Esophagus squamous epithelium (tissue), 5 donors: ENCODE measurements at regions not wholly inside any gene's neighbourhood (a gene's known extent, or its start where the extent isn't known, plus 50 kb on each side); places are given as distances from the start of the nearest gene placed in this dataset.

Experiments
- DNase-seq: peaks from one replicate; lab custom pipeline; 2025; lab: John Stamatoyannopoulos, UW
- H3K27ac ChIP-seq, 4 donors: fragments of 200-600 bp; sonication (generic); one replicate each; pipeline ENCODE4 v1.5.1; 2016 to 2019; ENCODE audit warnings: mild to moderate bottlenecking in 1 of 4
- H3K27me3 ChIP-seq, 4 donors: fragments of 200-600 bp; sonication (generic); 1 replicate in 3 of 4; 2 replicates in 1 of 4; pipeline versions ENCODE4 v1.5.1 to v1.6.0; 2017 to 2021; ENCODE audit warnings: antibody characterized with exemption in 1 of 4
- H3K36me3 ChIP-seq, 3 donors: fragments of 200-600 bp; sonication (generic); one replicate each; pipeline ENCODE4 v1.5.1; 2016 to 2019
- H3K4me1 ChIP-seq, 3 donors: fragments of 200-600 bp; sonication (generic); one replicate each; pipeline ENCODE4 v1.5.1; 2017 to 2019
- H3K4me3 ChIP-seq, 4 donors: fragments of 200-600 bp; sonication (generic); 1 replicate in 3 of 4; 2 replicates in 1 of 4; pipeline ENCODE4 v1.5.1; 2016 to 2019; ENCODE audit warnings: mild to moderate bottlenecking in 2 of 4, moderate library complexity in 1 of 4
- H3K9me3 ChIP-seq, 3 donors: fragments of 200-600 bp; sonication (generic); one replicate each; pipeline ENCODE4 v1.5.1; 2016 to 2019
- CTCF ChIP-seq, 6 experiments: fragments of 450-650 bp in 4 of 6; fragments of 200-600 bp in 2 of 6; sonication (generic) in 2 of 6; IDR thresholded peaks; one replicate each; pipeline ENCODE4 v1.5.1; 2016 to 2019; ENCODE audit warnings: antibody characterized with exemption in 6 of 6, mild to moderate bottlenecking in 4 of 6, moderate library complexity in 4 of 6
- POLR2A ChIP-seq, 4 donors: fragments of 450-650 bp; IDR thresholded peaks; one replicate each; pipeline ENCODE4 v1.6.1; 2017; ENCODE audit warnings: antibody characterized with exemption in 4 of 4, mild to moderate bottlenecking in 4 of 4, moderate library complexity in 3 of 4
- WGBS, 2 donors: methylation state at CpG; one replicate each; pipeline ENCODE4 v1.1.5; 2018; 5-methylcytosine and 5-hydroxymethylcytosine counted together
- intact Hi-C: fragments of 100-400 bp; cut with DNase I; formaldehyde crosslinking; loops from one replicate; pipeline ENCODE4 v1.15.0; 2022
- donor health status: DM: yes; HTN: yes; CAD: no.

GRCh38 chr9:81088341-81088740 lies 601.0 kb downstream of the TLE1 start:
- TF ChIP-seq CTCF (IDR thresholded peaks at IDR 0.05), result no peak
- no peak for TF ChIP-seq POLR2A (IDR thresholded peaks at IDR 0.05)
- no peaks in the 10 kb centered on the region for H3K36me3 ChIP-seq
- H3K27ac ChIP-seq, result no peak overlapping the region
- H3K4me1 ChIP-seq, result peaks cover 0 to 10% (median 0%) of the 10 kb centered on the region in 3 donors
- 85 to 88% methylated on average over 2 of the region's 2 CpGs for WGBS, 2 donors
- H3K27me3 ChIP-seq, result no peaks in the 10 kb centered on the region
- peaks cover 0 to 5% (median 0%) of the 10 kb centered on the region in 3 donors for H3K9me3 ChIP-seq
- H3K4me3 ChIP-seq, result no peak overlapping the region
- no peak for DNase-seq
- intact Hi-C loops, result no loop called here

GRCh38 chr9:81086416-81086815 lies 602.9 kb downstream of the TLE1 start:
- Histone ChIP-seq H3K36me3 (no peaks in the 10 kb centered on the region), H3K4me3 (no peak overlapping the region), H3K27me3 (no peaks in the 10 kb centered on the region), H3K9me3 (no peaks in the 10 kb centered on the region), H3K4me1 (peaks cover 0 to 23% (median 0%) of the 10 kb centered on the region in 3 donors), H3K27ac (no peak overlapping the region)
- 59 to 84% methylated on average over 3 of the region's 3 CpGs for WGBS, 2 donors
- intact Hi-C loops, result no loop called here
- no peak for DNase-seq
- no peak for TF ChIP-seq POLR2A (IDR thresholded peaks at IDR 0.05)
- no peak for TF ChIP-seq CTCF (IDR thresholded peaks at IDR 0.05)

- TF ChIP-seq POLR2A (IDR thresholded peaks at IDR 0.05) (no peak), CTCF (IDR thresholded peaks at IDR 0.05) (no peak)
- WGBS, 2 donors, result 51 to 57% methylated on average over 3 of the region's 3 CpGs
- Histone ChIP-seq H3K9me3 (no peaks in the 10 kb centered on the region), H3K36me3 (no peaks in the 10 kb centered on the region), H3K27me3 (no peaks in the 10 kb centered on the region), H3K4me3 (no peak overlapping the region), H3K27ac (no peak overlapping the region), H3K4me1 (peaks cover 0 to 23% (median 0%) of the 10 kb centered on the region in 3 donors)
- DNase-seq, result no peak
- intact Hi-C loops, result no loop called here
These were observed 605.4 kb downstream of the TLE1 start for GRCh38 chr9:81083854-81084512.

GRCh38 chr9:81083067-81083466 lies 606.3 kb downstream of the TLE1 start:
- TF ChIP-seq POLR2A (IDR thresholded peaks at IDR 0.05) (no peak), CTCF (IDR thresholded peaks at IDR 0.05) (peak in 1 of 6 experiments; percentile 4)
- H3K9me3 ChIP-seq, result no peaks in the 10 kb centered on the region
- H3K4me1 ChIP-seq, result peaks cover 0 to 23% (median 0%) of the 10 kb centered on the region in 3 donors
- WGBS, 2 donors, result 40 to 51% methylated on average over 4 of the region's 4 CpGs
- no peak overlapping the region for H3K27ac ChIP-seq
- no peaks in the 10 kb centered on the region for H3K36me3 ChIP-seq
- intact Hi-C loops, result no loop called here
- no peaks in the 10 kb centered on the region for H3K27me3 ChIP-seq
- H3K4me3 ChIP-seq, result no peak overlapping the region
- no peak for DNase-seq

GRCh38 chr9:81082221-81082620 lies 607.1 kb downstream of the TLE1 start:
- H3K27me3 ChIP-seq, result no peaks in the 10 kb centered on the region
- no peak overlapping the region for H3K27ac ChIP-seq
- intact Hi-C loops, result no loop called here
- no peak overlapping the region for H3K4me3 ChIP-seq
- DNase-seq, result no peak
- H3K4me1 ChIP-seq, result peaks cover 0 to 23% (median 0%) of the 10 kb centered on the region in 3 donors
- H3K36me3 ChIP-seq, result no peaks in the 10 kb centered on the region
- no peaks in the 10 kb centered on the region for H3K9me3 ChIP-seq
- TF ChIP-seq POLR2A (IDR thresholded peaks at IDR 0.05) (no peak), CTCF (IDR thresholded peaks at IDR 0.05) (no peak)
